GM23338 (cell line): ENCODE measurements at regions not wholly inside any gene's neighbourhood (a gene's known extent, or its start where the extent isn't known, plus 50 kb on each side); places are given as distances from the start of the nearest gene placed in this dataset.

Experiments
- ATAC-seq: fragments of 200-7000 bp; cut with Tn5 transposase; 3 replicates; pipeline ENCODE4 v1.9.1; 2020
- DNase-seq: peaks from one replicate; pipeline ENCODE4 v3.0.0-alpha.2; 2015; ENCODE audit warnings: low spot score
- H2AFZ ChIP-seq: fragments of 200-600 bp; sonication (generic); 2 replicates; pipeline ENCODE4 v1.8.0; 2016; ENCODE audit warnings: antibody characterized with exemption, mild to moderate bottlenecking, moderate library complexity
- H3F3A ChIP-seq: fragments of 200-600 bp; sonication (generic); replicated peaks from 2 replicates; pipeline ENCODE4 v1.8.0; 2017; ENCODE audit warnings: antibody characterized with exemption, mixed run types, low read depth
- H3K27ac ChIP-seq: fragments of 200-600 bp; sonication (generic); 2 replicates; pipeline ENCODE4 v1.6.1; 2016; ENCODE audit warnings: low read depth
- H3K27me3 ChIP-seq: fragments of 200-600 bp; sonication (generic); 2 replicates; pipeline ENCODE4 v1.8.0; 2016; ENCODE audit warnings: mild to moderate bottlenecking, mixed run types, moderate library complexity; ENCODE audit not compliant: insufficient read depth
- H3K36me3 ChIP-seq: fragments of 200-600 bp; sonication (generic); 2 replicates; pipeline ENCODE4 v1.8.0; 2016; ENCODE audit warnings: mild to moderate bottlenecking; ENCODE audit not compliant: insufficient read depth
- H3K4me1 ChIP-seq: fragments of 200-600 bp; sonication (generic); 2 replicates; pipeline ENCODE4 v1.8.0; 2016; ENCODE audit warnings: mild to moderate bottlenecking, moderate library complexity; ENCODE audit not compliant: insufficient read depth
- H3K4me2 ChIP-seq: fragments of 200-600 bp; sonication (generic); 2 replicates; pipeline ENCODE4 v1.7.1; 2017; ENCODE audit warnings: mixed run types
- H3K4me3 ChIP-seq: fragments of 200-600 bp; sonication (generic); 2 replicates; pipeline ENCODE4 v1.6.1; 2016; ENCODE audit warnings: mixed run types
- H3K79me2 ChIP-seq: fragments of 200-600 bp; sonication (generic); replicated peaks from 2 replicates; pipeline ENCODE4 v1.8.0; 2017; ENCODE audit warnings: mild to moderate bottlenecking; ENCODE audit not compliant: insufficient read depth
- H3K9me2 ChIP-seq: fragments of 200-600 bp; sonication (generic); 2 replicates; pipeline ENCODE4 v1.8.0; 2017; ENCODE audit not compliant: insufficient read depth
- H4K20me1 ChIP-seq: fragments of 200-600 bp; sonication (generic); replicated peaks from 2 replicates; pipeline ENCODE4 v1.8.0; 2017; ENCODE audit warnings: mild to moderate bottlenecking; ENCODE audit not compliant: insufficient read depth
- H3K27ac Mint-ChIP-seq: 2 replicates; pipeline ENCODE4 v1.8.0; 2020; ENCODE audit warnings: inconsistent platforms, mild to moderate bottlenecking, moderate library complexity, mixed read lengths
- H3K27me3 Mint-ChIP-seq: 3 replicates; pipeline ENCODE4 v1.8.0; 2022; ENCODE audit warnings: low read depth, mild to moderate bottlenecking, moderate library complexity, mixed read lengths, inconsistent platforms; ENCODE audit not compliant: insufficient read depth, poor library complexity
- H3K36me3 Mint-ChIP-seq: 3 replicates; pipeline ENCODE4 v1.8.0; 2021; ENCODE audit warnings: low read depth, mild to moderate bottlenecking, inconsistent platforms, moderate library complexity, mixed read lengths
- H3K4me1 Mint-ChIP-seq: 3 replicates; pipeline ENCODE4 v1.8.0; 2020; ENCODE audit warnings: mild to moderate bottlenecking, inconsistent platforms, mixed read lengths
- H3K4me3 Mint-ChIP-seq: 3 replicates; pipeline ENCODE4 v1.8.0; 2021; ENCODE audit warnings: moderate library complexity, mild to moderate bottlenecking, inconsistent platforms, mixed read lengths
- H3K9me3 Mint-ChIP-seq: 3 replicates; pipeline ENCODE4 v1.8.0; 2020; ENCODE audit warnings: moderate library complexity, mild to moderate bottlenecking, inconsistent platforms, mixed read lengths
- CREB1 ChIP-seq: fragments of 250-450 bp; sonication (Bioruptor Pico); IDR thresholded peaks from 2 replicates; pipeline ENCODE4 v1.5.0; 2020; ENCODE audit warnings: low read depth, mild to moderate bottlenecking, moderate library complexity
- ETS1 ChIP-seq: IDR thresholded peaks from 2 replicates; pipeline ENCODE4 v1.6.1; 2016; ENCODE audit warnings: antibody characterized with exemption
- EZH2 ChIP-seq: fragments of 200-600 bp; sonication (generic); IDR thresholded peaks from one replicate; pipeline ENCODE4 v1.8.0; 2017; ENCODE audit warnings: antibody characterized with exemption, mild to moderate bottlenecking, low read depth; ENCODE audit not compliant: unreplicated experiment
- JUNB ChIP-seq: IDR thresholded peaks from one replicate; pipeline ENCODE4 v1.6.1; 2016; ENCODE audit warnings: antibody characterized with exemption; ENCODE audit not compliant: unreplicated experiment
- NANOG ChIP-seq: IDR thresholded peaks from 2 replicates; pipeline ENCODE4 v1.6.1; 2016; ENCODE audit warnings: antibody characterized with exemption, borderline replicate concordance
- POLR2AphosphoS5 ChIP-seq: IDR thresholded peaks from 2 replicates; pipeline ENCODE4 v1.6.1; 2016; ENCODE audit warnings: antibody characterized with exemption, low read depth
- ZNF331 ChIP-seq: fragments of 250-450 bp; sonication (Bioruptor Pico); IDR thresholded peaks from 2 replicates; pipeline ENCODE4 v1.5.0; 2020; ENCODE audit warnings: low read depth, mild to moderate bottlenecking, moderate library complexity
- ZNF462 ChIP-seq: fragments of 250-450 bp; sonication (Bioruptor Pico); IDR thresholded peaks from 2 replicates; pipeline ENCODE4 v1.5.0; 2020; ENCODE audit warnings: mild to moderate bottlenecking, moderate library complexity

- TF ChIP-seq ZNF462 (no peak), CREB1 (CRISPR knock-in tag) (no peak), JUNB (no peak), NANOG (no peak), EZH2 (no peak), POLR2AphosphoS5 (no peak), ETS1 (no peak), ZNF331 (CRISPR knock-in tag) (no peak)
Measured at GRCh38 chr6:141024526-141024925, 1108.2 kb upstream of the GJE1 start (continued).

GRCh38 chr6:141017941-141018340 is 1114.8 kb upstream of the GJE1 start:
- no peaks in the 10 kb centered on the region for H4K20me1 ChIP-seq
- H3F3A ChIP-seq, result no peaks in the 10 kb centered on the region
- no peaks in the 10 kb centered on the region for H3K27me3 Mint-ChIP-seq
- peaks cover 6% of the 10 kb centered on the region; the same call in 1 of the 3 replicates for H3K9me3 Mint-ChIP-seq
- ATAC-seq, result no peak
- no peaks in the 10 kb centered on the region for H3K79me2 ChIP-seq
- H3K4me3 Mint-ChIP-seq, result no peak overlapping the region
- H2AFZ ChIP-seq, result no peak overlapping the region
- no peak for DNase-seq
- no peaks in the 10 kb centered on the region for H3K27me3 ChIP-seq
- H3K4me2 ChIP-seq, result no peak overlapping the region
- H3K36me3 ChIP-seq, result no peaks in the 10 kb centered on the region
- no peak overlapping the region for H3K27ac ChIP-seq
- no peak overlapping the region for H3K4me3 ChIP-seq
- H3K4me1 ChIP-seq, result no peaks in the 10 kb centered on the region
- no peaks in the 10 kb centered on the region for H3K4me1 Mint-ChIP-seq
- peaks cover 5% of the 10 kb centered on the region; the same call in 1 of the 3 replicates for H3K36me3 Mint-ChIP-seq
- no peak overlapping the region for H3K27ac Mint-ChIP-seq
- no peaks in the 10 kb centered on the region; the same call in 1 of the 2 replicates for H3K9me2 ChIP-seq
- no peak for TF ChIP-seq POLR2AphosphoS5
- no peak for TF ChIP-seq EZH2
- no peak for TF ChIP-seq ZNF331 (CRISPR knock-in tag)
- no peak for TF ChIP-seq NANOG
- no peak for TF ChIP-seq ZNF462
- TF ChIP-seq CREB1 (CRISPR knock-in tag), result no peak
